Breast epithelium (tissue), 3 donors: ENCODE measurements at regions not wholly inside any gene's neighbourhood (a gene's known extent, or its start where the extent isn't known, plus 50 kb on each side); places are given as distances from the start of the nearest gene placed in this dataset.

ENCODE experiments used
- CTCF ChIP-seq, 3 donors: fragments of 450-650 bp; IDR thresholded peaks; one replicate each; pipeline ENCODE4 v1.5.1; 2016 to 2017; ENCODE audit warnings: antibody characterized with exemption in 3 of 3, mild to moderate bottlenecking in 3 of 3, moderate library complexity in 3 of 3
- POLR2AphosphoS5 ChIP-seq, 3 donors: sonication (generic); formaldehyde crosslinking; IDR thresholded peaks; one replicate each; pipeline ENCODE4 v1.6.1; 2017; ENCODE audit warnings: antibody characterized with exemption in 3 of 3

GRCh38 chr16:54867302-54867832 is 63.3 kb upstream of the IRX5 start:
- TF ChIP-seq CTCF (IDR thresholded peaks at IDR 0.05), result no peak
- no peak for TF ChIP-seq POLR2AphosphoS5 (IDR thresholded peaks at IDR 0.05)
